ENCODE measurements at regions not wholly inside any gene's neighbourhood (a gene's known extent, or its start where the extent isn't known, plus 50 kb on each side); places are given as distances from the start of the nearest gene placed in this dataset.

DNA sequence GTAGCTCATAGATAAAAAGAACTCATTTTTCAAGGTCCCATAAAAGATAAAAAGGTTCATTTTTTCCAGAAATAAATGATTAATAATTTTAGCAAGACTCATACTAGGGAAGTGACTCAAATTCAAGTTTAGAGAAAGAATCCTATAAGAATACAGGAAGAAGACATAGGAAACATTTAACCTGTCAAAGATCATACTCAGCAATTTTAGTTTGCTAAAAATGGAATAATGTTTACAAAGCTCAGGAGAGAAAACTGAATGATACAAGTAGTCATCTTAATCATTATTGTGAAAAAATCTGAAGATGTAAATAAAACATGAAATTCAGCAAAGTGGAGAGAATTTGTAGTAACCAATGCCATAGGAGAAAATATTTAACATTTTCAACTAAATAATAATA is 926.6 kb downstream of the TBC1D32 start:
- no peak overlapping the region for H3K4me2 ChIP-seq (ENCODE audit: insufficient read depth in 1 of 2, low read depth in 2 of 2, low read length in 2 of 2)
- H3K79me1 ChIP-seq (ENCODE audit: low read depth, low read length) = no peaks in the 10 kb centered on the region
- H2AK5ac ChIP-seq (ENCODE audit: low read depth, low read length) = no peak overlapping the region
- H3K27me3 ChIP-seq (replicated peaks in 1 of 4; ENCODE audit: control insufficient read depth in 3 of 4, extremely low read depth in 1 of 4, insufficient read depth in 3 of 4, low read length in 3 of 4) = no peaks in the 10 kb centered on the region
- H4K8ac ChIP-seq (ENCODE audit: extremely low read depth, insufficient read depth, low read length) = no peak overlapping the region
- no peak overlapping the region for H3K4ac ChIP-seq (replicated peaks; ENCODE audit: insufficient read length, low read depth, low read length)
- CTCF ChIA-PET (ENCODE audit: partially characterized antibody) = interaction anchor here (0.9 to 1.2 kb wide), 2 partner anchors 11 to 199 kb away, joined by 3 read pairs; no protein-coding TSS in a partner anchor
- no peak overlapping the region for H3K23ac ChIP-seq (ENCODE audit: insufficient read length)
- H2BK120ac ChIP-seq (replicated peaks; ENCODE audit: low read depth, low read length) = no peak overlapping the region
- H4K5ac ChIP-seq (ENCODE audit: insufficient read length, low read depth, low read length) = no peak overlapping the region
- H2BK20ac ChIP-seq (ENCODE audit: low read length) = no peak overlapping the region
- POLR2A ChIA-PET (ENCODE audit: partially characterized antibody) = no interaction called here
- no peak overlapping the region for H4K91ac ChIP-seq (replicated peaks; ENCODE audit: insufficient read length, low read length)
- H2BK5ac ChIP-seq (ENCODE audit: low read depth, low read length) = no peak overlapping the region
- H2BK12ac ChIP-seq (ENCODE audit: low read depth, low read length) = no peak overlapping the region
- DNase-seq (ENCODE audit: low read depth in 1 of 2, low spot score in 2 of 2) (no peak), FAIRE-seq (no peak)
- no peaks in the 10 kb centered on the region for H3K4me1 ChIP-seq (replicated peaks in 1 of 4; ENCODE audit: control insufficient read depth in 3 of 4, insufficient read depth in 4 of 4, low read length in 3 of 4)
- H4K20me1 ChIP-seq (replicated peaks in 1 of 2; ENCODE audit: control insufficient read depth in 1 of 2, insufficient read depth in 2 of 2, low read length in 2 of 2) = no peaks in the 10 kb centered on the region
- H3K36me3 ChIP-seq (ENCODE audit: control insufficient read depth in 2 of 4, insufficient read depth in 4 of 4, low read length in 3 of 4) = no peaks in the 10 kb centered on the region
- H3K56ac ChIP-seq (replicated peaks; ENCODE audit: insufficient read length, low read depth, low read length) = no peak overlapping the region
- H3K79me2 ChIP-seq (ENCODE audit: control insufficient read depth in 1 of 2, insufficient read depth in 2 of 2, low read length in 2 of 2) = no peaks in the 10 kb centered on the region
- no peak overlapping the region for H3K14ac ChIP-seq (ENCODE audit: insufficient read length)
- H2AFZ ChIP-seq (ENCODE audit: low read length) = no peak overlapping the region
- H3K4me3 ChIP-seq (ENCODE audit: extremely low read depth in 1 of 4, insufficient read depth in 2 of 4, low read depth in 3 of 4, low read length in 4 of 4) = no peak overlapping the region
- H2BK15ac ChIP-seq (ENCODE audit: low read length) = no peak overlapping the region
- H3K9me3 ChIP-seq (ENCODE audit: insufficient read depth in 2 of 2, low read depth in 1 of 2, low read length in 1 of 2) = no peaks in the 10 kb centered on the region
- H3K23me2 ChIP-seq (ENCODE audit: low read depth, low read length) = no peaks in the 10 kb centered on the region
- TF ChIP-seq CHD2 (IDR thresholded peaks at IDR 0.05; ENCODE audit: low read length) (no peak), TEAD4 (IDR thresholded peaks at IDR 0.05; ENCODE audit: low read depth, low read length) (no peak), CHD1 (IDR thresholded peaks at IDR 0.05; ENCODE audit: low read depth, low read length) (no peak), BRCA1 (IDR thresholded peaks at IDR 0.05; ENCODE audit: low read depth, low read length) (no peak), POLR2A (IDR thresholded peaks at IDR 0.05; ENCODE audit: control extremely low read depth in 1 of 2, low read depth in 2 of 2, low read length in 2 of 2) (no peak), TAF7 (optimal IDR thresholded peaks at IDR 0.05; ENCODE audit: borderline replicate concordance, low read depth, low read length) (no peak), SRF (IDR thresholded peaks at IDR 0.05; ENCODE audit: low read depth, low read length) (no peak), ZNF274 (IDR thresholded peaks at IDR 0.05; ENCODE audit: borderline replicate concordance, extremely low read depth, low read length) (no peak), SIRT6 (IDR thresholded peaks at IDR 0.05; ENCODE audit: low read length) (no peak)
- TF ChIP-seq, protein P1, sequence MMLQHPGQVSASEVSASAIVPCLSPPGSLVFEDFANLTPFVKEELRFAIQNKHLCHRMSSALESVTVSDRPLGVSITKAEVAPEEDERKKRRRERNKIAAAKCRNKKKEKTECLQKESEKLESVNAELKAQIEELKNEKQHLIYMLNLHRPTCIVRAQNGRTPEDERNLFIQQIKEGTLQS (IDR thresholded peaks at IDR 0.05; ENCODE audit: insufficient read depth, low read depth, low read length) = no peak
- H3K9ac ChIP-seq (replicated peaks in 1 of 4; ENCODE audit: extremely low read depth in 1 of 4, low read depth in 3 of 4, low read length in 3 of 4) = no peak overlapping the region
- no peak overlapping the region for H3K27ac ChIP-seq (ENCODE audit: low read depth, low read length)
- no peak overlapping the region for H3K18ac ChIP-seq (ENCODE audit: extremely low read depth, low read length)
